SK-N-SH treated with all-trans-retinoic acid at 6 μM for 48 hours (cell line): ENCODE measurements at regions not wholly inside any gene's neighbourhood (a gene's known extent, or its start where the extent isn't known, plus 50 kb on each side); places are given as distances from the start of the nearest gene placed in this dataset.
"Not testable (repeated sequence)": the region's sequence is repeated elsewhere in the genome, so short reads cannot be mapped to it uniquely, and the experiment has no call there.

Experiments
- ATAC-seq: fragments of 200-7000 bp; cut with Tn5 transposase; 3 replicates; pipeline ENCODE4 v1.9.1; 2020; ENCODE audit warnings: mild to moderate bottlenecking, moderate library complexity
- ARNTL ChIP-seq: fragments of 450-650 bp; formaldehyde crosslinking; IDR thresholded peaks from 2 replicates; pipeline ENCODE4 v1.5.0; 2020; ENCODE audit warnings: low read depth, mild to moderate bottlenecking, moderate library complexity, borderline replicate concordance
- BACH2 ChIP-seq: fragments of 250-450 bp; sonication (Bioruptor Pico); IDR thresholded peaks from 2 replicates; pipeline ENCODE4 v1.9.0; 2021; ENCODE audit warnings: mild to moderate bottlenecking, borderline replicate concordance
- CSDC2 ChIP-seq: fragments of 250-450 bp; sonication (Bioruptor Pico); IDR thresholded peaks from 2 replicates; pipeline ENCODE4 v1.5.0; 2020; ENCODE audit warnings: mild to moderate bottlenecking, moderate library complexity
- ESRRG ChIP-seq: fragments of 250-450 bp; sonication (Bioruptor Pico); IDR thresholded peaks from 2 replicates; pipeline ENCODE4 v1.6.1; 2021; ENCODE audit warnings: mild to moderate bottlenecking
- GLIS3 ChIP-seq: fragments of 250-450 bp; sonication (Bioruptor Pico); IDR thresholded peaks from 2 replicates; pipeline ENCODE4 v1.5.0; 2020; ENCODE audit warnings: mild to moderate bottlenecking, moderate library complexity
- ISL1 ChIP-seq: fragments of 250-450 bp; sonication (Bioruptor Pico); IDR thresholded peaks from 2 replicates; pipeline ENCODE4 v2.1.2; 2022; ENCODE audit warnings: mild to moderate bottlenecking, moderate library complexity
- OSR1 ChIP-seq: fragments of 250-450 bp; sonication (Bioruptor Pico); IDR thresholded peaks from 2 replicates; pipeline ENCODE4 v1.8.0; 2022; ENCODE audit warnings: moderate library complexity, mild to moderate bottlenecking, inconsistent platforms
- POU6F1 ChIP-seq: fragments of 250-450 bp; sonication (Bioruptor Pico); IDR thresholded peaks from 2 replicates; pipeline ENCODE4 v1.8.0; 2021; ENCODE audit warnings: low read depth, mild to moderate bottlenecking, moderate library complexity, borderline replicate concordance
- PPARA ChIP-seq: fragments of 250-450 bp; sonication (Bioruptor Pico); IDR thresholded peaks from 2 replicates; pipeline ENCODE4 v1.5.0; 2020; ENCODE audit warnings: mild to moderate bottlenecking, borderline replicate concordance
- RARB ChIP-seq: fragments of 250-450 bp; sonication (Bioruptor Pico); IDR thresholded peaks from 2 replicates; pipeline ENCODE4 v1.8.0; 2021; ENCODE audit warnings: mild to moderate bottlenecking, moderate library complexity
- SNAI2 ChIP-seq: fragments of 250-450 bp; sonication (Bioruptor Pico); IDR thresholded peaks from 2 replicates; pipeline ENCODE4 v1.5.0; 2020; ENCODE audit warnings: mild to moderate bottlenecking, moderate library complexity
- TCF4 ChIP-seq: fragments of 250-450 bp; sonication (Bioruptor Pico); IDR thresholded peaks from 2 replicates; pipeline ENCODE4 v1.8.0; 2021; ENCODE audit warnings: mild to moderate bottlenecking, moderate library complexity, borderline replicate concordance
- TOX ChIP-seq: fragments of 250-450 bp; sonication (Bioruptor Pico); IDR thresholded peaks from 2 replicates; pipeline ENCODE4 v1.8.0; 2021; ENCODE audit warnings: mild to moderate bottlenecking, moderate library complexity, borderline replicate concordance
- TSHZ2 ChIP-seq: fragments of 250-450 bp; sonication (Bioruptor Pico); IDR thresholded peaks from 2 replicates; pipeline ENCODE4 v1.5.0; 2020; ENCODE audit warnings: mild to moderate bottlenecking, moderate library complexity
- ZFP3 ChIP-seq: fragments of 250-450 bp; sonication (Bioruptor Pico); IDR thresholded peaks from 2 replicates; pipeline ENCODE4 v1.5.0; 2020; ENCODE audit warnings: mild to moderate bottlenecking, moderate library complexity
- ZNF565 ChIP-seq: fragments of 450-650 bp; formaldehyde crosslinking; conservative IDR thresholded peaks from 2 replicates; pipeline ENCODE4 v1.5.0; 2020; ENCODE audit warnings: low read depth, mild to moderate bottlenecking, moderate library complexity
- ZNF70 ChIP-seq: fragments of 450-650 bp; formaldehyde crosslinking; IDR thresholded peaks from 2 replicates; pipeline ENCODE4 v1.5.0; 2020; ENCODE audit warnings: mild to moderate bottlenecking, moderate library complexity
- ZNF8 ChIP-seq: fragments of 450-650 bp; formaldehyde crosslinking; IDR thresholded peaks from 2 replicates; pipeline ENCODE4 v1.5.0; 2020; ENCODE audit warnings: mild to moderate bottlenecking, moderate library complexity
- TF ChIP-seq, protein P1 (sequence below): fragments of 250-450 bp; sonication (Bioruptor Pico); IDR thresholded peaks from 2 replicates; pipeline ENCODE4 v1.5.1; 2020; ENCODE audit warnings: low read depth, mild to moderate bottlenecking, moderate library complexity

- no peak for ATAC-seq
- TF ChIP-seq ZNF8 (CRISPR knock-in tag), result no peak
- no peak for TF ChIP-seq RARB (CRISPR knock-in tag)
- TF ChIP-seq ESRRG (CRISPR knock-in tag), result no peak
- no peak for TF ChIP-seq ISL1 (CRISPR knock-in tag)
- TF ChIP-seq ZNF565 (CRISPR knock-in tag), result no peak
Measured at GRCh38 chr4:79666875-79667274, 258.8 kb upstream of the GK2 start.

DNA sequence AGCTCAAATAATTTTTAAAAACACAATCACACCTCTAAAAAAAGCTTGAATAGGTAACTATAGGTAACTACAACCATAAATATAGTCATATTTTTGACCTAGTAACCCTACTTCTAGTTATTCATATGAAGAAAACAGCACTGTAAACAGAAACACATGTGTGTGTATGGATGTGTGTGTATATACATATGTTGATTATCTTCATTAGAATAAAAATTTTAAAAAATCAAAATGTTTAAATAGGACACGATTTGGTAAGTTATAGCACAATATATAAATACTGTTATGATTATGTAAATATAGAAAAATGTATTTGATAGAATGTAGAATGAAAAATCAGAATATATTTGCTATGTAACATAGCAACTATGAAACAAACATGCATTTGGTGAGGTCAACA lies 258.1 kb upstream of the GK2 start:
- TF ChIP-seq TSHZ2 (CRISPR knock-in tag) (no peak), CSDC2 (CRISPR knock-in tag) (no peak), ZNF70 (CRISPR knock-in tag) (no peak), TOX (no peak), ZFP3 (CRISPR knock-in tag) (no peak), GLIS3 (CRISPR knock-in tag) (no peak), SNAI2 (CRISPR knock-in tag) (no peak), BACH2 (no peak), ISL1 (CRISPR knock-in tag) (no peak), ARNTL (CRISPR knock-in tag) (no peak)
- TF ChIP-seq, protein P1, sequence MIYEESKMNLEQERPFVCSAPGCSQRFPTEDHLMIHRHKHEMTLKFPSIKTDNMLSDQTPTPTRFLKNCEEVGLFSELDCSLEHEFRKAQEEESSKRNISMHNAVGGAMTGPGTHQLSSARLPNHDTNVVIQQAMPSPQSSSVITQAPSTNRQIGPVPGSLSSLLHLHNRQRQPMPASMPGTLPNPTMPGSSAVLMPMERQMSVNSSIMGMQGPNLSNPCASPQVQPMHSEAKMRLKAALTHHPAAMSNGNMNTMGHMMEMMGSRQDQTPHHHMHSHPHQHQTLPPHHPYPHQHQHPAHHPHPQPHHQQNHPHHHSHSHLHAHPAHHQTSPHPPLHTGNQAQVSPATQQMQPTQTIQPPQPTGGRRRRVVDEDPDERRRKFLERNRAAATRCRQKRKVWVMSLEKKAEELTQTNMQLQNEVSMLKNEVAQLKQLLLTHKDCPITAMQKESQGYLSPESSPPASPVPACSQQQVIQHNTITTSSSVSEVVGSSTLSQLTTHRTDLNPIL (CRISPR knock-in tag), result no peak

DNA sequence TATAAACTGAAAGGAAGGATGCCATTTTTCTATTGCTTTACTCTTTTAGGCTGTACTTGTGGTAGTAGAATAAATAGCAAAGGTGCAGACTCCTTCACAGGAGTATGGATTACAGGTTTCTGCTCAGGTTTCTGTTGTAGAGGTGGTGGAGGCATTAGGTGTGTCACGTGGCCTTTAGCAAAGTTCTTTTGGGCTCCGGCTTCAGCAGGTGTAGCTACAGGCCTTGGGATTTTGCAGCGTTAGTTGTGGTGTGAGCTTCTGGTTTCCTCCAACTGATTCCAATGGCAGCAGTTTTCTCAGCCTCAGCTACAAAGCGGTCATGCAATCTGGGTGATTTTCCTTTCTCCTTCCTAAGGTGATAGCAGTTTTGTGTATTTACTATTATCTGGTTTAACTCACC lies 255.8 kb upstream of the GK2 start:
- no peak for TF ChIP-seq ZNF8 (CRISPR knock-in tag)
- ATAC-seq, result no peak

More for the DNA sequence above, 258.1 kb upstream of the GK2 start:
- no peak for ATAC-seq

- no peak for TF ChIP-seq RARB (CRISPR knock-in tag)
- no peak for TF ChIP-seq TSHZ2 (CRISPR knock-in tag)
- no peak for TF ChIP-seq ZNF70 (CRISPR knock-in tag)
- no peak for ATAC-seq
Measured at GRCh38 chr4:79663141-79663540, 255.1 kb upstream of the GK2 start.

GRCh38 chr4:79662651-79663050 lies 254.6 kb upstream of the GK2 start:
- TF ChIP-seq POU6F1 (no peak), ARNTL (CRISPR knock-in tag) (no peak)
- TF ChIP-seq, all 23 proteins: peak for 0
- no peak for ATAC-seq

DNA sequence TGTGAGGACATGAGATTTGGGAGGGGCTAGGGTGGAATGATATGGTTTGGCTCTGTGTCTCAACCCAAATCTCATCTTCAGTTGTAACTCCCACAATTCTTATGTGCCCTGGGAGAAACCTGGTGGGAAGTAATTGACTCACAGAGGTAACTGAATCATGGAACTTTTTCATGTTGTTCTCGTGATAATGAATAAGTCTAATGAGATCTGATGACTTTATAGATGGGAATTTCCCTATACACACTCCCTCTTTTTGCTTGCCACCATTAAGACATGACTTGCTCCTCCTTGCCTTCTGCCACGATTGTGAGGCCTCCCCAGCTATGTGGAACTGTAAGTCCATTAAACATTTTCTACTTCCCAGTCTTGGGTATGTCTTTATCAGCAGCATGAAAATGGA lies 253.2 kb upstream of the GK2 start:
- no peak for ATAC-seq
- TF ChIP-seq TCF4, result no peak
- TF ChIP-seq ESRRG (CRISPR knock-in tag), result no peak
- no peak for TF ChIP-seq GLIS3 (CRISPR knock-in tag)
- TF ChIP-seq POU6F1, result no peak
- TF ChIP-seq PPARA (CRISPR knock-in tag), result no peak
- no peak for TF ChIP-seq OSR1
- TF ChIP-seq ZFP3 (CRISPR knock-in tag), result no peak

- not testable (repeated sequence) for ATAC-seq
Measured at GRCh38 chr4:79659308-79659870, 251.4 kb upstream of the GK2 start.
